ENCODE measurements at regions not wholly inside any gene's neighbourhood (a gene's known extent, or its start where the extent isn't known, plus 50 kb on each side); places are given as distances from the start of the nearest gene placed in this dataset.

DNA sequence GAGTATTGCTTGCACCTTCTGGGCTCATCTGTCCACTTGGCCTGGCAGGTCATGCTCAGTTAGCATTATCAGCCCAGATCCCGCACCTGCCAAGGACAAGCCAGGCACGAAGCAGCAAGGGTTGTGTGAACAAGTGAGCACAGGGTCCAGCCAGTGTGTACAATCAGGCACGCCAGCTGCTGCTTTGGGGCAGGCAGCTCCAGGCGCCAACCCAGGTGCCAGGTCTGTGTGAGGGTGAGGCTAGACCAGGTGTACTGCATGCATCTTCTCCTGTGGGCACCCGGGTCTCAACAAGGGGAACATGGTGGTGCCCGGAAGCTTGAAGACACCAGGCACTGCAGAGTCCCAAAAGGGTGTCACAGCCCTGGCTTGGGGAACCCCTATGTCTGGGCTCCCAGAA is 1446.8 kb downstream of the PCDH9 start:
- TF ChIP-seq, protein P1, sequence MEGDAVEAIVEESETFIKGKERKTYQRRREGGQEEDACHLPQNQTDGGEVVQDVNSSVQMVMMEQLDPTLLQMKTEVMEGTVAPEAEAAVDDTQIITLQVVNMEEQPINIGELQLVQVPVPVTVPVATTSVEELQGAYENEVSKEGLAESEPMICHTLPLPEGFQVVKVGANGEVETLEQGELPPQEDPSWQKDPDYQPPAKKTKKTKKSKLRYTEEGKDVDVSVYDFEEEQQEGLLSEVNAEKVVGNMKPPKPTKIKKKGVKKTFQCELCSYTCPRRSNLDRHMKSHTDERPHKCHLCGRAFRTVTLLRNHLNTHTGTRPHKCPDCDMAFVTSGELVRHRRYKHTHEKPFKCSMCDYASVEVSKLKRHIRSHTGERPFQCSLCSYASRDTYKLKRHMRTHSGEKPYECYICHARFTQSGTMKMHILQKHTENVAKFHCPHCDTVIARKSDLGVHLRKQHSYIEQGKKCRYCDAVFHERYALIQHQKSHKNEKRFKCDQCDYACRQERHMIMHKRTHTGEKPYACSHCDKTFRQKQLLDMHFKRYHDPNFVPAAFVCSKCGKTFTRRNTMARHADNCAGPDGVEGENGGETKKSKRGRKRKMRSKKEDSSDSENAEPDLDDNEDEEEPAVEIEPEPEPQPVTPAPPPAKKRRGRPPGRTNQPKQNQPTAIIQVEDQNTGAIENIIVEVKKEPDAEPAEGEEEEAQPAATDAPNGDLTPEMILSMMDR (IDR thresholded peaks at IDR 0.05; ENCODE audit: low read depth, low read length), result no peak
- no peak for TF ChIP-seq EZH2phosphoT487 (IDR thresholded peaks at IDR 0.05; ENCODE audit: low read depth)
